ENCODE measurements at regions not wholly inside any gene's neighbourhood (a gene's known extent, or its start where the extent isn't known, plus 50 kb on each side); places are given as distances from the start of the nearest gene placed in this dataset.

- no peak for TF ChIP-seq CTCF (IDR thresholded peaks at IDR 0.05 in 4 of 5, conservative IDR thresholded peaks at IDR 0.05 in 1 of 5)
- TF ChIP-seq POLR2A (IDR thresholded peaks at IDR 0.05), result no peak
Observed at GRCh38 chr11:116033931-116034553, 529.8 kb upstream of the CADM1 start.

All from gastrocnemius medialis (tissue), 4 donors.